ENCODE measurements at regions not wholly inside any gene's neighbourhood (a gene's known extent, or its start where the extent isn't known, plus 50 kb on each side); places are given as distances from the start of the nearest gene placed in this dataset.

- H3K9me3 ChIP-seq (ENCODE audit: insufficient read depth, low read length, severe bottlenecking), result no peaks in the 10 kb centered on the region
- no peaks in the 10 kb centered on the region for H3K79me2 ChIP-seq (ENCODE audit: insufficient read depth, low read length)
- H3K4me3 ChIP-seq (ENCODE audit: low read depth in 1 of 2, low read length in 2 of 2), result no peak overlapping the region
- no peaks in the 10 kb centered on the region for H3K27me3 ChIP-seq (ENCODE audit: insufficient read depth, low read length, poor library complexity)
- H3K4me1 ChIP-seq (ENCODE audit: insufficient read depth, low read length), result no peaks in the 10 kb centered on the region
- TF ChIP-seq EZH2 (IDR thresholded peaks at IDR 0.05; ENCODE audit: borderline replicate concordance, low read depth, low read length, severe bottlenecking) (no peak), CTCF (IDR thresholded peaks at IDR 0.05; ENCODE audit: borderline replicate concordance, extremely low read depth, low read length, poor library complexity, severe bottlenecking) (no peak)
- no peak for ATAC-seq (ENCODE audit: insufficient read depth, low read depth)
- no peaks in the 10 kb centered on the region for H4K20me1 ChIP-seq (ENCODE audit: insufficient read depth, low read length)
- no peak overlapping the region for H3K4me2 ChIP-seq (ENCODE audit: insufficient read depth, low read length)
- no peak overlapping the region for H3K27ac ChIP-seq (ENCODE audit: low read length)
- DNase-seq, result no peak
- H3K9ac ChIP-seq (ENCODE audit: low read depth, low read length), result no peak overlapping the region
- H2AFZ ChIP-seq (ENCODE audit: low read depth, low read length), result no peak overlapping the region
- no peaks in the 10 kb centered on the region for H3K36me3 ChIP-seq (ENCODE audit: insufficient read depth, low read length)
Measured at GRCh38 chr2:226631671-226632070, 167.9 kb downstream of the IRS1 start.

- H3K27ac ChIP-seq (ENCODE audit: low read length), result no peak overlapping the region
- no peak overlapping the region for H3K9ac ChIP-seq (ENCODE audit: low read depth, low read length)
- no peaks in the 10 kb centered on the region for H3K79me2 ChIP-seq (ENCODE audit: insufficient read depth, low read length)
- ATAC-seq (ENCODE audit: insufficient read depth, low read depth), result no peak
- H3K9me3 ChIP-seq (ENCODE audit: insufficient read depth, low read length, severe bottlenecking), result no peaks in the 10 kb centered on the region
- no peaks in the 10 kb centered on the region for H3K27me3 ChIP-seq (ENCODE audit: insufficient read depth, low read length, poor library complexity)
- H2AFZ ChIP-seq (ENCODE audit: low read depth, low read length), result no peak overlapping the region
- H3K4me3 ChIP-seq (ENCODE audit: low read depth in 1 of 2, low read length in 2 of 2), result no peak overlapping the region
- no peak for TF ChIP-seq CTCF (IDR thresholded peaks at IDR 0.05; ENCODE audit: borderline replicate concordance, extremely low read depth, low read length, poor library complexity, severe bottlenecking)
- TF ChIP-seq EZH2 (IDR thresholded peaks at IDR 0.05; ENCODE audit: borderline replicate concordance, low read depth, low read length, severe bottlenecking), result no peak
- DNase-seq, result no peak
- no peak overlapping the region for H3K4me2 ChIP-seq (ENCODE audit: insufficient read depth, low read length)
- no peaks in the 10 kb centered on the region for H3K36me3 ChIP-seq (ENCODE audit: insufficient read depth, low read length)
- H3K4me1 ChIP-seq (ENCODE audit: insufficient read depth, low read length), result no peaks in the 10 kb centered on the region
- no peaks in the 10 kb centered on the region for H4K20me1 ChIP-seq (ENCODE audit: insufficient read depth, low read length)
Measured at GRCh38 chr2:226631187-226631586, 168.4 kb downstream of the IRS1 start.

GRCh38 chr2:226625946-226626345, 173.7 kb downstream of the IRS1 start:
- no peak overlapping the region for H3K27ac ChIP-seq (ENCODE audit: low read length)
- ATAC-seq (ENCODE audit: insufficient read depth, low read depth), result no peak
- no peaks in the 10 kb centered on the region for H3K9me3 ChIP-seq (ENCODE audit: insufficient read depth, low read length, severe bottlenecking)
- DNase-seq, result no peak
- H3K27me3 ChIP-seq (ENCODE audit: insufficient read depth, low read length, poor library complexity), result no peaks in the 10 kb centered on the region
- H3K4me1 ChIP-seq (ENCODE audit: insufficient read depth, low read length), result no peaks in the 10 kb centered on the region
- no peaks in the 10 kb centered on the region for H4K20me1 ChIP-seq (ENCODE audit: insufficient read depth, low read length)
- no peaks in the 10 kb centered on the region for H3K36me3 ChIP-seq (ENCODE audit: insufficient read depth, low read length)
- H3K4me2 ChIP-seq (ENCODE audit: insufficient read depth, low read length), result no peak overlapping the region
- no peak for TF ChIP-seq CTCF (IDR thresholded peaks at IDR 0.05; ENCODE audit: borderline replicate concordance, extremely low read depth, low read length, poor library complexity, severe bottlenecking)
- H3K9ac ChIP-seq (ENCODE audit: low read depth, low read length), result no peak overlapping the region
- H2AFZ ChIP-seq (ENCODE audit: low read depth, low read length), result no peak overlapping the region
- H3K4me3 ChIP-seq (ENCODE audit: low read depth in 1 of 2, low read length in 2 of 2), result no peak overlapping the region
- H3K79me2 ChIP-seq (ENCODE audit: insufficient read depth, low read length), result no peaks in the 10 kb centered on the region
